K562 (cell line): ENCODE measurements at regions not wholly inside any gene's neighbourhood (a gene's known extent, or its start where the extent isn't known, plus 50 kb on each side); places are given as distances from the start of the nearest gene placed in this dataset.

ENCODE experiments used
- ATAC-seq: fragments of 200-7000 bp; cut with Tn5 transposase; 3 replicates; pipeline ENCODE4 v1.9.1; 2020; ENCODE audit warnings: moderate library complexity
- BruUV-seq: library from RNA; stranded (reverse); fragments of 400-500 nt; replicated peaks from 2 replicates; lab custom pipeline; 2021; lab: Mats Ljungman, UMichigan
- CTCF ChIA-PET: fragments of 300-600 bp; formaldehyde crosslinking; extraction: SDS; loops from one replicate; lab custom pipeline; 2021; ENCODE audit warnings: low intra/inter-chr PET ratio; lab: Yijun Ruan, JAX
- POLR2A ChIA-PET: fragments of 300-600, 350-650 bp; sonication (Branson Sonifier 250); formaldehyde crosslinking; extraction: SDS; loops from one replicate; lab custom pipeline; 2021; ENCODE audit warnings: antibody characterized with exemption, inconsistent platforms; lab: Yijun Ruan, JAX
- DNase-seq, 4 experiments: peaks; one replicate each; pipeline versions ENCODE4 v3.0.0 to v3.0.0-alpha.2; 2011 to 2018; ENCODE audit warnings: low spot score in 3 of 4, mixed read lengths in 3 of 4; ENCODE audit errors: extremely low read depth in 1 of 4
- FAIRE-seq: peaks from 2 replicates; lab custom pipeline; 2011; peaks lifted over from hg19 to GRCh38; lab: Jason Lieb, UNC
- H2AFZ ChIP-seq: 2 replicates; pipeline ENCODE4 v1.6.0; 2011; ENCODE audit warnings: low read depth, low read length, control low read depth, inconsistent platforms
- H3K27ac ChIP-seq: fragments of 200-600 bp; 3 replicates; pipeline ENCODE4 v1.8.0; 2011; ENCODE audit warnings: low read depth, mild to moderate bottlenecking, control low read depth, inconsistent platforms, low read length, moderate library complexity, mixed read lengths; ENCODE audit errors: extremely low read depth
- H3K27me3 ChIP-seq, 2 experiments: fragments of 300-600 bp in 1 of 2; 2 replicates in 1 of 2; 3 replicates in 1 of 2; pipeline versions ENCODE4 v1.6.0 to v1.8.0; 2011; ENCODE audit warnings: inconsistent platforms in 2 of 2, low read length in 2 of 2, mild to moderate bottlenecking in 1 of 2, mixed read lengths in 1 of 2, moderate library complexity in 1 of 2; ENCODE audit not compliant: control insufficient read depth in 2 of 2, insufficient read depth in 2 of 2
- H3K36me3 ChIP-seq: fragments of 300-600 bp; 3 replicates; pipeline ENCODE4 v1.8.0; 2011; ENCODE audit warnings: mild to moderate bottlenecking, low read length, inconsistent platforms; ENCODE audit not compliant: control insufficient read depth, insufficient read depth
- H3K4me1 ChIP-seq, 2 experiments: fragments of 200-600 bp in 1 of 2; replicated peaks in 1 of 2; 2 replicates in 1 of 2; 3 replicates in 1 of 2; pipeline versions ENCODE4 v1.5.1 to v1.8.0; 2011; ENCODE audit warnings: inconsistent platforms in 2 of 2, low read length in 2 of 2, mild to moderate bottlenecking in 1 of 2, mixed read lengths in 1 of 2, moderate library complexity in 1 of 2; ENCODE audit not compliant: control insufficient read depth in 2 of 2, insufficient read depth in 2 of 2
- H3K4me2 ChIP-seq: 2 replicates; pipeline ENCODE4 v1.6.1; 2011; ENCODE audit warnings: low read length, control low read depth, inconsistent platforms, mixed read lengths; ENCODE audit not compliant: insufficient read depth
- H3K4me3 ChIP-seq: fragments of 200-600 bp; sonication (generic), shearing (Covaris generic); 2 replicates; pipeline ENCODE4 v1.5.1; 2016; ENCODE audit warnings: control low read depth, inconsistent platforms
- H3K79me2 ChIP-seq: fragments of 200-600 bp; 3 replicates; pipeline ENCODE4 v1.8.0; 2011; ENCODE audit warnings: low read length, inconsistent platforms; ENCODE audit not compliant: control insufficient read depth, insufficient read depth
- H3K9ac ChIP-seq, 2 experiments: 2 replicates each; pipeline versions ENCODE4 v1.6.0 to v1.6.1; 2011; ENCODE audit warnings: low read depth in 2 of 2, low read length in 2 of 2, control low read depth in 1 of 2, inconsistent platforms in 1 of 2, mild to moderate bottlenecking in 1 of 2, mixed read lengths in 1 of 2; ENCODE audit not compliant: insufficient read depth in 1 of 2
- H3K9me1 ChIP-seq: one replicate; pipeline ENCODE4 v1.6.0; 2011; ENCODE audit warnings: inconsistent platforms, mild to moderate bottlenecking, low read length, moderate library complexity; ENCODE audit not compliant: control insufficient read depth, insufficient read depth
- H3K9me3 ChIP-seq: replicated peaks from 2 replicates; pipeline ENCODE4 v1.5.1; 2011; ENCODE audit warnings: low read depth, low read length, inconsistent platforms; ENCODE audit not compliant: control insufficient read depth, insufficient read depth
- H4K20me1 ChIP-seq: replicated peaks from 2 replicates; pipeline ENCODE4 v1.6.1; 2011; ENCODE audit warnings: low read length, inconsistent platforms, mixed read lengths; ENCODE audit not compliant: control insufficient read depth, insufficient read depth
- ATF1 ChIP-seq, 2 experiments: fragments of 450-650 bp in 1 of 2; IDR thresholded peaks; 2 replicates each; pipeline ENCODE4 v1.6.1; 2016; ENCODE audit warnings: missing compliant biosample characterization in 1 of 2, missing genetic modification characterization in 1 of 2
- CAMTA2 ChIP-seq: fragments of 250-450 bp; sonication (Bioruptor Pico); conservative IDR thresholded peaks from 2 replicates; pipeline ENCODE4 v1.5.1; 2022
- E2F4 ChIP-seq: sonication (generic); formaldehyde crosslinking; IDR thresholded peaks from 2 replicates; pipeline ENCODE4 v1.8.0; 2022; ENCODE audit warnings: mild to moderate bottlenecking, low read depth, missing genetic modification reagents
- FOSL1 ChIP-seq: fragments of 200-800 bp; sonication (Bioruptor generic); conservative IDR thresholded peaks from 2 replicates; pipeline ENCODE4 v1.6.1; 2016; ENCODE audit warnings: missing genetic modification characterization, missing compliant biosample characterization
- FUS ChIP-seq: fragments of 200-400 bp; formaldehyde crosslinking; optimal IDR thresholded peaks from 2 replicates; pipeline ENCODE3; 2017; ENCODE audit warnings: low read depth, low read length
- HDAC8 ChIP-seq: fragments of 450-650 bp; IDR thresholded peaks from 2 replicates; pipeline ENCODE4 v1.6.1; 2016; ENCODE audit warnings: mild to moderate bottlenecking, missing genetic modification characterization, moderate library complexity, missing compliant biosample characterization
- KLF6 ChIP-seq: fragments of 250-450 bp; sonication (Bioruptor Pico); IDR thresholded peaks from 2 replicates; pipeline ENCODE4 v1.4.0; 2020; ENCODE audit warnings: mild to moderate bottlenecking, moderate library complexity, borderline replicate concordance
- MAFK ChIP-seq: IDR thresholded peaks from 2 replicates; pipeline ENCODE4 v1.6.1; 2011; ENCODE audit warnings: low read length, improper control_type of control experiment
- RAD21 ChIP-seq, 2 experiments: fragments of 250-450 bp in 1 of 2; fragments of 450-650 bp in 1 of 2; sonication (Bioruptor Pico) in 1 of 2; formaldehyde crosslinking in 1 of 2; IDR thresholded peaks in 1 of 2; conservative IDR thresholded peaks in 1 of 2; 2 replicates each; pipeline versions ENCODE4 v1.4.0 to v1.8.0; 2020 to 2022; ENCODE audit warnings: mild to moderate bottlenecking in 2 of 2, moderate library complexity in 1 of 2
- RBM17 ChIP-seq: fragments of 200-400 bp; formaldehyde crosslinking; IDR thresholded peaks from 2 replicates; pipeline ENCODE4 v1.6.1; 2017; ENCODE audit warnings: low read depth, mild to moderate bottlenecking, low read length, borderline replicate concordance
- RFX1 ChIP-seq: fragments of 450-650 bp; IDR thresholded peaks from 2 replicates; pipeline ENCODE4 v1.6.1; 2016; ENCODE audit warnings: mild to moderate bottlenecking, moderate library complexity
- SPI1 ChIP-seq: IDR thresholded peaks from 2 replicates; pipeline ENCODE4 v1.6.1; 2011; ENCODE audit warnings: low read depth, low read length, control low read depth, borderline replicate concordance
- ZBTB12 ChIP-seq: fragments of 250-450 bp; sonication (Bioruptor Pico); IDR thresholded peaks from 2 replicates; pipeline ENCODE4 v1.4.0; 2020
- ZFP36 ChIP-seq: fragments of 150-350 bp; IDR thresholded peaks from 2 replicates; pipeline ENCODE4 v1.6.1; 2018; ENCODE audit warnings: low read length, low read depth; ENCODE audit not compliant: partially characterized antibody
- ZNF511 ChIP-seq: sonication (generic); formaldehyde crosslinking; IDR thresholded peaks from 2 replicates; pipeline ENCODE4 v1.8.0; 2022; ENCODE audit warnings: mild to moderate bottlenecking, missing genetic modification reagents
- WGBS: fragments of 100-300 bp; shearing (Covaris generic); methylation state at CpG from one replicate; pipeline ENCODE4 v1.1.6; 2016; ENCODE audit warnings: low coverage, mixed read lengths; ENCODE audit not compliant: insufficient coverage; ENCODE audit errors: missing lambda C conversion rate; 5-methylcytosine and 5-hydroxymethylcytosine counted together
- in situ Hi-C: fragments of 300-500 bp; cut with MboI; formaldehyde crosslinking; loops from 4 replicates; pipeline ENCODE4 v1.15.0; 2018; ENCODE audit warnings: inconsistent platforms, mixed read lengths
- intact Hi-C: fragments of 100-400 bp; cut with micrococcal nuclease; formaldehyde crosslinking; loops from 2 replicates; pipeline ENCODE4 v1.14.2; 2022

GRCh38 chr12:78420991-78421390 is 443.6 kb upstream of the SYT1 start:
- Histone ChIP-seq H3K9me3 (no peaks in the 10 kb centered on the region), H4K20me1 (no peaks in the 10 kb centered on the region), H3K9ac (no peak overlapping the region), H3K27me3 (no peaks in the 10 kb centered on the region), H3K4me1 (no peaks in the 10 kb centered on the region), H3K4me2 (no peak overlapping the region), H3K27ac (no peak overlapping the region), H3K79me2 (no peaks in the 10 kb centered on the region), H3K9me1 (no peaks in the 10 kb centered on the region), H3K4me3 (no peak overlapping the region), H3K36me3 (no peaks in the 10 kb centered on the region), H2AFZ (no peak overlapping the region)
- intact Hi-C loops (no loop called here), in situ Hi-C loops (no loop called here)
- CTCF ChIA-PET: no interaction called here
- FAIRE-seq (no peak), ATAC-seq (no peak), DNase-seq (no peak)
- no TSS peak for BruUV-seq
- POLR2A ChIA-PET: no interaction called here
- no peak for TF ChIP-seq HDAC8 (tag)
- no peak for TF ChIP-seq FOSL1 (tag)
- no peak for TF ChIP-seq E2F4 (CRISPR knock-in tag)
- TF ChIP-seq FUS: no peak
- TF ChIP-seq ZFP36: no peak
- no peak for TF ChIP-seq ATF1 (CRISPR knock-in tag; IDR thresholded peaks at IDR 0.05)
- no peak for TF ChIP-seq ATF1 (tag; IDR thresholded peaks at IDR 0.05)
- no peak for TF ChIP-seq RBM17
- no peak for TF ChIP-seq ZBTB12 (CRISPR knock-in tag)
- no peak for TF ChIP-seq SPI1
- TF ChIP-seq MAFK: no peak
- TF ChIP-seq RFX1: no peak
- TF ChIP-seq KLF6 (CRISPR knock-in tag): no peak
- TF ChIP-seq ZNF511: no peak
- TF ChIP-seq RAD21 (CRISPR knock-in tag; conservative IDR thresholded peaks at IDR 0.05 in 1 of 2, IDR thresholded peaks at IDR 0.05 in 1 of 2): no peak
- TF ChIP-seq CAMTA2: no peak
- WGBS: 0% methylated on average over 4 of the region's 4 CpGs
